ENCODE measurements at regions not wholly inside any gene's neighbourhood (a gene's known extent, or its start where the extent isn't known, plus 50 kb on each side); places are given as distances from the start of the nearest gene placed in this dataset.

DNA sequence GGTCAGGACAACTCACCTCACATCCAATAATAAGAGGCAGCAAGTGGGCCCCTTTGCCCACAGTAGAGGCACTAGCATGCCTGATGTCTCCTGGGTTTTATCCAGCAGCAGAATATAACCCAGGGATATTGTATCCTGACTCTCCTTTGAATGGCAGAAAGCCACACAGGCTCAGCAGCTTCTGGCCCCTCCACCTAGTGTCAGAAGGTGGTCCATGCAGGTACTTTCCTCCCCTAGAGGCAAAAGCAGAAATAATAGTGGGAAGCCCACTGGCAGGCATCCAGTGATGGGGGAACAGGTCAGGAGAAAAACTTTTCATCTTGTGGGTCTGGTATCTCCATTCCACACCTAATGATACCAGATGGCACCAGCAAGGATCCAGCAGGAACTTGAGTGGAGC lies 75.5 kb upstream of the IRS4 start:
- DNase-seq, result no peak

DNA sequence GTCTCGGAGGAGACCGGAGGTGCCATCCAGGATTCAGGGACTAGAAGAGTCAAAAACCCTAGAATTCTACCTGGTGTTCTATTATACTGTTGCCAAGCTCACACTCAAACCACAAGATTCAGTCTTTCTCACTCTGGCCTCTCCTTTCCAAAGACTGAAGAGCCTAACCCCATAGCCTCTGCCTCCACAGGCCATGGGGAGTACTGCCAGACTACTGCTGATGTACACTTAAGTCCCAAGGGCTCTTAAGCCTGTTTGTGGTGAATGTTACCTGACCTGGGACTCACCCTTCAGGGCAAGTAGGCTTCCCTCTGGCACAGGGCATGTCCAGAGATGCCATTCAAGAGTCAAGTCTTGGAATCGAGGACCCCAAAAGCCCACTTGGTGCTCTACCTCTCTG lies 58.9 kb upstream of the IRS4 start:
- DNase-seq, result no peak
